ENCODE measurements at regions not wholly inside any gene's neighbourhood (a gene's known extent, or its start where the extent isn't known, plus 50 kb on each side); places are given as distances from the start of the nearest gene placed in this dataset.

DNA sequence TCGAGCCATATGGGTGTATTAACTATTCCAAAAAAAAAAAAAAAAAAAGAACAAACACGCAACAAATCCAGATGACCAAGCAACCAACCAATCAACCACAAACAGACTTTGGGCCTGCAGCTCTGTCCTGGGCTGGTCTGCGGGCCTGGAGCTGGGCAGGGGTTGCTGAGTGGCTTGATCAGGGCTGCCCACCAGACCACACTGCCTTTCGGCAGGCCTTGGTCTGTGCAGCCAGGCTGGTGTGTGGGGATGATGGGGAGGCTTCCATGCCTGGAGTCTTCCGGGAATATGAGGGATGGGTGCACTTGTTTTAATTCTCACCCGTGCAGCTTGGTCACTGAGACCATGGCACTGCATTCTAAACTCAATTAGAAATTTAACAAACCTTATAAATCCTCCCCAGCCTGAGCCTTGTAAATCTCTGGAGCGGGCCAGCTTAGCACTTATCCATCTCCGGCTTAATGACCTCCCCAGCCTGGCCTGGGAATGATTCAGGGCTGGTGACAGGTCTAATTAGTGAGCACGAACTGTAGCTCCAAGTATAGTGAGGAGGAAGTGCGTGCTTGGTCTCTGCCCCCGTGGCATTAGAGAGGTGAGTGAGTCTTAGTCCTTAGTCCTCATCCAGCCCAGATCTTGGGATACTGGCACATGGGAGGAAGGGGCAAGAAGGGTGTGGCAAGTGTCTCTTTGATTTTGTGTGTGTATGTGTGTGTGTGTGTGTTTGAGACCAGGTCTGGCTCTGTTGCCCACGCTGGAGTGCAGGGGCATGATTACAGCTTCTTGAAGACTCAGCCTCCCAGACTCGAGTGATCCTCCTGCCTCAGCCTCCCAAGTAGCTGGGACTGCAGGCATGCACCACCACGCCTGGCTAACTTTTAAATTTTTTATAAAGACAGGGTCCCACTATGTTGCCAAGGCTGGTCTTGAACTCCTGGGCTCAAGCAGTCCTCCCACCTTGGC is 74.6 kb upstream of the CSF3R start:
- no peak overlapping the region for H3K4me3 ChIP-seq
- no peaks in the 10 kb centered on the region for H3K4me1 ChIP-seq
- H3K9me3 ChIP-seq, result no peaks in the 10 kb centered on the region
- TF ChIP-seq CTCF (IDR thresholded peaks at IDR 0.05) (no peak), POLR2A (IDR thresholded peaks at IDR 0.05) (no peak)
- H3K27me3 ChIP-seq, result peaks cover 0 to 57% (median 0%) of the 10 kb centered on the region in 4 donors
- no peaks in the 10 kb centered on the region for H3K36me3 ChIP-seq
- 69 to 71% methylated on average over 11 to 14 of the region's 14 CpGs for WGBS, 2 donors
- DNase-seq, result no peak
- intact Hi-C loops (cut with DNase I), result no loop called here
- H3K27ac ChIP-seq, result no peak overlapping the region

GRCh38 chr1:36555041-36555440 is 72.3 kb upstream of the CSF3R start:
- no peak for DNase-seq
- intact Hi-C loops (cut with DNase I), result no loop called here
- Histone ChIP-seq H3K9me3 (no peaks in the 10 kb centered on the region), H3K36me3 (no peaks in the 10 kb centered on the region), H3K27me3 (peaks cover 0 to 72% (median 0%) of the 10 kb centered on the region in 4 donors), H3K27ac (no peak overlapping the region), H3K4me1 (no peaks in the 10 kb centered on the region), H3K4me3 (no peak overlapping the region)
- 44% methylated on average over 3 of the region's 5 CpGs; no CpG with 5 or more reads in 1 of the 2 donors for WGBS, 2 donors
- no peak for TF ChIP-seq POLR2A (IDR thresholded peaks at IDR 0.05)
- no peak for TF ChIP-seq CTCF (IDR thresholded peaks at IDR 0.05)

DNA sequence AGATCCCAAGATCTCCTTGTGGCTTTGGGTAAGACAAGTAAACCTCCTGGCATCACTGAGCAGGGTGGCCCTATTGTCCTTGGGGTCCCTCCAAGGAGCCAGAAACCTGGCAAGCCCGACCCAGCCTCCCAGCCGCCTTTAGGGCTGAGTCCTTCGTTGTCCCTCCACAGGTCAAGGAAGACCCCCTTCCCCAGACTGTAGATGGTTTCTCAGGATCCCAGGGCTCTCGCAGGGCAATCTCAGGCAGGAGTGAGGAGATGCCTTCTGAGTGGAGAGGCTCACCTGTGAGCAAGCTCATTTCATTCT is 71.6 kb upstream of the CSF3R start:
- intact Hi-C loops (cut with DNase I), result no loop called here
- no peak for TF ChIP-seq CTCF (IDR thresholded peaks at IDR 0.05)
- no peak for TF ChIP-seq POLR2A (IDR thresholded peaks at IDR 0.05)

GRCh38 chr1:36553591-36554322 is 71.0 kb upstream of the CSF3R start:
- H3K4me3 ChIP-seq, result no peak overlapping the region
- no peak for DNase-seq
- TF ChIP-seq CTCF (IDR thresholded peaks at IDR 0.05) (peak in 5 of 6 experiments; percentile 38 to 63 (median 54)), POLR2A (IDR thresholded peaks at IDR 0.05) (no peak)
- intact Hi-C loops (cut with DNase I), result no loop called here
- H3K27ac ChIP-seq, result no peak overlapping the region
- no peaks in the 10 kb centered on the region for H3K9me3 ChIP-seq
- no peaks in the 10 kb centered on the region for H3K36me3 ChIP-seq
- no peaks in the 10 kb centered on the region for H3K4me1 ChIP-seq
- 25 to 47% methylated on average over 7 to 14 of the region's 20 CpGs for WGBS, 2 donors
- H3K27me3 ChIP-seq, result peaks cover 0 to 64% (median 0%) of the 10 kb centered on the region in 4 donors

More for the DNA sequence above, 71.6 kb upstream of the CSF3R start:
- Histone ChIP-seq H3K4me3 (no peak overlapping the region), H3K36me3 (no peaks in the 10 kb centered on the region), H3K9me3 (no peaks in the 10 kb centered on the region), H3K27me3 (peaks cover 0 to 68% (median 0%) of the 10 kb centered on the region in 4 donors), H3K27ac (no peak overlapping the region), H3K4me1 (no peaks in the 10 kb centered on the region)
- no peak for DNase-seq
- WGBS, 2 donors, result 50 to 77% methylated on average over 2 to 4 of the region's 4 CpGs

DNA sequence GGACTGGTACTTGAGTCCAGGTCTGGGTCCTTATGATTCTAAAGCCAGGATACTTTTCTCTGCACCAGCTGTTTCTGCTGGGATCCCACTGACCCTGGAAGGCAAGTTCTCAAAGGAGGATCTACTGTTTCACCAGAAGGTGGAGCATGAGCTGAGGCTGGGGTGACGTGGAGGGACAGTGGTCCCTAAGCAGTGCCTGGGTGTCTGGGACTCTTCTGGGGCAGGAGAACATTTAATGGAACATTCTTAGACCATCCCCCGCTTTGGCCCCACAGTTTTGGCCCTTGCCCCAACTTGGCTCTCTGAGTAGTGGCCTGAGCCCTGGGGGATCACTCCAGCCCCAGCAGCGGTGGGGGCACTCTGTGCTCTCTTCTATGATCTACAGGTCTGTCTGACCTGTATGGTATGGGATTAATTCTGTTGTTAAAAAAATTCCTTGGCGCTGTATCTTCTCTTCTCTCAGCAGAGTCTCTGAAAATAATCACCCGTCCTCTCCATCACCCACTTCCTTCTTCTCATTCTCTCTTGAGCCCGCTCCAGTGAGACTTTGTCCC is 60.3 kb upstream of the CSF3R start:
- intact Hi-C loops (cut with DNase I), result no loop called here
- Histone ChIP-seq H3K27ac (no peak overlapping the region), H3K4me3 (no peak overlapping the region), H3K9me3 (no peaks in the 10 kb centered on the region), H3K4me1 (no peaks in the 10 kb centered on the region), H3K36me3 (no peaks in the 10 kb centered on the region), H3K27me3 (peaks cover 0 to 34% (median 0%) of the 10 kb centered on the region in 4 donors)
- WGBS, 2 donors, result 52 to 66% methylated on average over 3 to 6 of the region's 6 CpGs
- no peak for DNase-seq
- TF ChIP-seq POLR2A (IDR thresholded peaks at IDR 0.05) (no peak), CTCF (IDR thresholded peaks at IDR 0.05) (no peak)

All from esophagus squamous epithelium (tissue), 5 donors.